ENCODE measurements at regions not wholly inside any gene's neighbourhood (a gene's known extent, or its start where the extent isn't known, plus 50 kb on each side); places are given as distances from the start of the nearest gene placed in this dataset.
A peak's percentile ranks its signal among the peaks of the same experiment; 100 is the strongest.

- no peak for DNase-seq
Measured at GRCh38 chr15:89421219-89421618, 75.2 kb downstream of the RHCG start.

- DNase-seq: peak; percentile 36
Measured at GRCh38 chr15:89419370-89419984, 76.9 kb downstream of the RHCG start.

- no peak for DNase-seq
Measured at GRCh38 chr15:89417206-89417725, 79.1 kb downstream of the RHCG start.

GRCh38 chr15:89416339-89417183 lies 79.8 kb downstream of the RHCG start:
- peak; percentile 72 for DNase-seq

- DNase-seq: no peak
Measured at GRCh38 chr15:89414571-89414970, 79.9 kb upstream of the POLG start.

- no peak for DNase-seq
Measured at GRCh38 chr15:89413877-89414276, 79.3 kb upstream of the POLG start.

GRCh38 chr15:89412905-89413411 lies 78.3 kb upstream of the POLG start:
- no peak for DNase-seq

GRCh38 chr15:89410039-89410435 lies 75.4 kb upstream of the POLG start:
- no peak for DNase-seq

GRCh38 chr15:89409184-89410038 lies 74.8 kb upstream of the POLG start:
- no peak for DNase-seq

- no peak for DNase-seq
Measured at GRCh38 chr15:89408372-89409183, 74.0 kb upstream of the POLG start.

GRCh38 chr15:89406940-89407607 lies 72.5 kb upstream of the POLG start:
- no peak for DNase-seq

GRCh38 chr15:89406218-89406939 lies 71.8 kb upstream of the POLG start:
- DNase-seq: no peak

GRCh38 chr15:89405494-89405893 lies 70.9 kb upstream of the POLG start:
- DNase-seq: no peak

- no peak for DNase-seq
Measured at GRCh38 chr15:89404023-89404422, 69.4 kb upstream of the POLG start.

- no peak for DNase-seq
Measured at GRCh38 chr15:89402518-89402805, 67.8 kb upstream of the POLG start.

- DNase-seq: no peak
Measured at GRCh38 chr15:89401631-89402517, 67.2 kb upstream of the POLG start.

- DNase-seq: no peak
Measured at GRCh38 chr15:89400782-89401545, 66.3 kb upstream of the POLG start.

- no peak for DNase-seq
Measured at GRCh38 chr15:89400116-89400781, 65.6 kb upstream of the POLG start.

All from activated naive CD4-positive, alpha-beta T cell treated with anti-CD3 and anti-CD28 coated beads, Interleukin-2, amount 50 U/mL, for 16 hours (primary cell).